GM12878 (cell line): ENCODE measurements at regions not wholly inside any gene's neighbourhood (a gene's known extent, or its start where the extent isn't known, plus 50 kb on each side); places are given as distances from the start of the nearest gene placed in this dataset.
"Not testable (repeated sequence)": the region's sequence is repeated elsewhere in the genome, so short reads cannot be mapped to it uniquely, and the experiment has no call there.

Experiments used
- ATAC-seq: fragments of 200-7000 bp; cut with Tn5 transposase; 3 replicates; pipeline ENCODE4 v1.9.1; 2020; ENCODE audit warnings: mild to moderate bottlenecking, moderate library complexity
- BruUV-seq: library from RNA; stranded (reverse); fragments of 400-500 nt; replicated peaks from 2 replicates; lab custom pipeline; 2021; lab: Mats Ljungman, UMichigan
- CTCF ChIA-PET: fragments of 300-600 bp; sonication (Branson Sonifier 250); formaldehyde crosslinking; extraction: SDS; loops from one replicate; lab custom pipeline; 2021; ENCODE audit warnings: inconsistent platforms; lab: Yijun Ruan, JAX
- POLR2A ChIA-PET: fragments of 350-600 bp; formaldehyde crosslinking; extraction: SDS; loops from one replicate; lab custom pipeline; 2021; ENCODE audit warnings: inconsistent platforms; lab: Charles Lee
- RAD21 ChIA-PET: fragments of 300-600 bp; sonication (Branson Sonifier 250); formaldehyde crosslinking; loops from one replicate; lab custom pipeline; 2023; ENCODE audit warnings: antibody characterized with exemption; ENCODE audit not compliant: unreplicated experiment; lab: Charles Lee
- SMC1A ChIA-PET: fragments of 300-600 bp; sonication (Branson Sonifier 250); formaldehyde crosslinking; loops from one replicate; lab custom pipeline; 2023; ENCODE audit not compliant: unreplicated experiment, uncharacterized antibody; lab: Charles Lee
- DNase-seq: peaks from one replicate; pipeline ENCODE4 v3.0.0-alpha.2; 2011; ENCODE audit warnings: low read depth, low spot score
- FAIRE-seq: peaks from 3 replicates; lab custom pipeline; 2011; peaks lifted over from hg19 to GRCh38; lab: Jason Lieb, UNC
- H2AFZ ChIP-seq: 2 replicates; pipeline ENCODE4 v1.6.0; 2011; ENCODE audit warnings: low read depth, low read length, control low read depth; ENCODE audit not compliant: control insufficient read depth
- H3K27ac ChIP-seq: 2 replicates; pipeline ENCODE4 v1.5.1; 2011; ENCODE audit warnings: control low read depth; ENCODE audit not compliant: control insufficient read depth, insufficient read depth
- H3K27me3 ChIP-seq, 2 experiments: replicated peaks in 1 of 2; 2 replicates each; pipeline versions ENCODE4 v1.6.0 to v1.6.1; 2011; ENCODE audit warnings: low read length in 1 of 2; ENCODE audit not compliant: control insufficient read depth in 2 of 2, insufficient read depth in 2 of 2
- H3K36me3 ChIP-seq, 2 experiments: 2 replicates each; pipeline ENCODE4 v1.5.1; 2011; ENCODE audit warnings: low read length in 1 of 2; ENCODE audit not compliant: control insufficient read depth in 2 of 2, insufficient read depth in 2 of 2
- H3K4me1 ChIP-seq: 2 replicates; pipeline ENCODE4 v1.6.1; 2011; ENCODE audit warnings: mild to moderate bottlenecking, low read length, moderate library complexity, mixed read lengths; ENCODE audit not compliant: control insufficient read depth, insufficient read depth
- H3K4me2 ChIP-seq: 2 replicates; pipeline ENCODE4 v1.6.0; 2011; ENCODE audit warnings: control low read depth; ENCODE audit not compliant: control insufficient read depth, insufficient read depth
- H3K4me3 ChIP-seq: fragments of 200-600 bp; sonication (generic); 2 replicates; pipeline ENCODE4 v1.5.1; 2016
- H3K79me2 ChIP-seq: 2 replicates; pipeline ENCODE4 v1.6.0; 2011; ENCODE audit warnings: low read length; ENCODE audit not compliant: control insufficient read depth, insufficient read depth
- H3K9ac ChIP-seq: 2 replicates; pipeline ENCODE4 v1.8.0; 2011; ENCODE audit warnings: low read length, control low read depth, mixed read lengths; ENCODE audit not compliant: control insufficient read depth, insufficient read depth
- H3K9me3 ChIP-seq: replicated peaks from 3 replicates; pipeline ENCODE4 v1.5.1; 2011; ENCODE audit warnings: mild to moderate bottlenecking, low read length; ENCODE audit not compliant: control insufficient read depth, insufficient read depth
- H4K20me1 ChIP-seq: 2 replicates; pipeline ENCODE4 v1.6.0; 2011; ENCODE audit not compliant: control insufficient read depth, insufficient read depth
- BHLHE40 ChIP-seq, 2 experiments: fragments of 450-650 bp in 1 of 2; IDR thresholded peaks; 2 replicates each; pipeline ENCODE4 v1.6.1; 2011 to 2017; ENCODE audit warnings: low read depth in 2 of 2, borderline replicate concordance in 1 of 2, improper control_type of control experiment in 1 of 2, low read length in 1 of 2, mild to moderate bottlenecking in 1 of 2
- CEBPZ ChIP-seq: fragments of 150-350 bp; IDR thresholded peaks from 2 replicates; pipeline ENCODE4 v1.6.1; 2016; ENCODE audit warnings: low read depth, low read length
- FOXK2 ChIP-seq: fragments of 450-650 bp; IDR thresholded peaks from 2 replicates; pipeline ENCODE4 v1.6.1; 2017; ENCODE audit warnings: mild to moderate bottlenecking, moderate library complexity
- JUNB ChIP-seq: IDR thresholded peaks from 2 replicates; pipeline ENCODE4 v1.6.1; 2016; ENCODE audit warnings: antibody characterized with exemption, mild to moderate bottlenecking
- KDM1A ChIP-seq: fragments of 200-600 bp; sonication (generic); IDR thresholded peaks from 2 replicates; pipeline ENCODE4 v1.6.1; 2016; ENCODE audit warnings: borderline replicate concordance
- MTA3 ChIP-seq: IDR thresholded peaks from 2 replicates; pipeline ENCODE4 v1.6.1; 2012; ENCODE audit warnings: low read length, inconsistent platforms, borderline replicate concordance
- NR2C2 ChIP-seq: IDR thresholded peaks from 2 replicates; pipeline ENCODE4 v1.6.1; 2011; ENCODE audit warnings: borderline replicate concordance, low read depth; ENCODE audit not compliant: control insufficient read depth, insufficient read length
- PAX5 ChIP-seq: IDR thresholded peaks from 2 replicates; pipeline ENCODE4 v1.6.1; 2011; ENCODE audit warnings: low read depth, low read length, borderline replicate concordance
- RCOR1 ChIP-seq: conservative IDR thresholded peaks from 2 replicates; pipeline ENCODE4 v1.6.1; 2012; ENCODE audit warnings: low read depth, low read length, improper control_type of control experiment
- SPI1 ChIP-seq: IDR thresholded peaks from 2 replicates; pipeline ENCODE4 v1.6.1; 2011; ENCODE audit warnings: low read depth, mild to moderate bottlenecking, low read length, moderate library complexity, borderline replicate concordance; ENCODE audit not compliant: insufficient read depth
- USF1 ChIP-seq: IDR thresholded peaks from 2 replicates; pipeline ENCODE4 v1.6.1; 2011; ENCODE audit warnings: borderline replicate concordance, low read depth, mild to moderate bottlenecking, moderate library complexity, mixed read lengths, low read length; ENCODE audit not compliant: insufficient read depth; ENCODE audit errors: extremely low read length
- WGBS: methylation state at CpG from one replicate; pipeline ENCODE4 v1.1.6; 2016; ENCODE audit warnings: low lambda C conversion rate; ENCODE audit not compliant: insufficient replicate concordance, insufficient coverage; ENCODE audit errors: missing lambda C conversion rate; 5-methylcytosine and 5-hydroxymethylcytosine counted together
- in situ Hi-C: fragments of 300-500 bp; cut with MboI; formaldehyde crosslinking; loops from 9 replicates; pipeline ENCODE4 v1.14.3; 2018; ENCODE audit warnings: mixed read lengths
- intact Hi-C: fragments of 100-400 bp; cut with micrococcal nuclease; formaldehyde crosslinking; loops from one replicate; pipeline ENCODE4 v1.14.2; 2022; ENCODE audit not compliant: unreplicated experiment

- Histone ChIP-seq H3K4me2 (no peak overlapping the region), H3K27me3 (no peaks in the 10 kb centered on the region), H3K9ac (no peak overlapping the region), H3K4me3 (no peak overlapping the region), H3K27ac (no peak overlapping the region), H3K9me3 (no peaks in the 10 kb centered on the region; the same call in 2 of the 3 replicates), H3K4me1 (no peaks in the 10 kb centered on the region), H4K20me1 (no peaks in the 10 kb centered on the region), H3K79me2 (no peaks in the 10 kb centered on the region), H2AFZ (no peak overlapping the region), H3K36me3 (no peaks in the 10 kb centered on the region)
- whole genome bisulfite sequencing, result 22% methylated on average over 4 of the region's 4 CpGs
- no peak for ATAC-seq
- TF ChIP-seq CEBPZ (no peak), PAX5 (no peak), MTA3 (no peak), JUNB (no peak), SPI1 (no peak), KDM1A (no peak), USF1 (no peak), FOXK2 (no peak), BHLHE40 (IDR thresholded peaks at IDR 0.05; ENCODE audit: borderline replicate concordance in 1 of 2, low read depth in 2 of 2, low read length in 1 of 2) (no peak), RCOR1 (no peak), NR2C2 (no peak)
- BruUV-seq, result no TSS peak
- ChIA-PET CTCF (no interaction called here), POLR2A (no interaction called here), SMC1A (no interaction called here), RAD21 (no interaction called here)
- in situ Hi-C loops (no loop called here), intact Hi-C loops (no loop called here)
- DNase-seq, result no peak
- FAIRE-seq, result no peak
Observed at GRCh38 chr14:53838374-53838773, 118.3 kb downstream of the BMP4 start.

GRCh38 chr14:53837656-53838055, 119.0 kb downstream of the BMP4 start:
- H3K4me2 ChIP-seq, DNase-seq, H3K9ac ChIP-seq, H3K79me2 ChIP-seq, BruUV-seq, H3K4me1 ChIP-seq, FAIRE-seq, RAD21 ChIA-PET, CTCF ChIA-PET, H3K9me3 ChIP-seq, POLR2A ChIA-PET, H3K4me3 ChIP-seq, ATAC-seq, in situ Hi-C loops, SMC1A ChIA-PET, H4K20me1 ChIP-seq, H3K27ac ChIP-seq, H3K27me3 ChIP-seq, intact Hi-C loops, H2AFZ ChIP-seq, H3K36me3 ChIP-seq: not testable (repeated sequence)
- 21% methylated on average over 2 of the region's 2 CpGs for WGBS
